GM12873 (cell line): ENCODE measurements at regions not wholly inside any gene's neighbourhood (a gene's known extent, or its start where the extent isn't known, plus 50 kb on each side); places are given as distances from the start of the nearest gene placed in this dataset.

ENCODE experiments used
- CTCF ChIP-seq: IDR thresholded peaks from 2 replicates; pipeline ENCODE4 v1.5.1; 2012; ENCODE audit warnings: low read depth, mild to moderate bottlenecking, moderate library complexity, low read length, control low read depth; ENCODE audit not compliant: insufficient read depth; ENCODE audit errors: missing control alignments

- TF ChIP-seq CTCF, result no peak
Measured at GRCh38 chr6:163668061-163668426, 253.5 kb downstream of the QKI start.

GRCh38 chr6:163667372-163668060, 253.0 kb downstream of the QKI start:
- no peak for TF ChIP-seq CTCF

- TF ChIP-seq CTCF, result no peak
Measured at GRCh38 chr6:163665464-163665863, 250.9 kb downstream of the QKI start.

GRCh38 chr6:163663575-163663974, 249.1 kb downstream of the QKI start:
- TF ChIP-seq CTCF, result no peak

- no peak for TF ChIP-seq CTCF
Measured at GRCh38 chr6:163662604-163663225, 248.2 kb downstream of the QKI start.

GRCh38 chr6:163661272-163661671, 246.8 kb downstream of the QKI start:
- no peak for TF ChIP-seq CTCF

- no peak for TF ChIP-seq CTCF
Measured at GRCh38 chr6:163659803-163660202, 245.3 kb downstream of the QKI start.
